ENCODE measurements at regions not wholly inside any gene's neighbourhood (a gene's known extent, or its start where the extent isn't known, plus 50 kb on each side); places are given as distances from the start of the nearest gene placed in this dataset.

DNA sequence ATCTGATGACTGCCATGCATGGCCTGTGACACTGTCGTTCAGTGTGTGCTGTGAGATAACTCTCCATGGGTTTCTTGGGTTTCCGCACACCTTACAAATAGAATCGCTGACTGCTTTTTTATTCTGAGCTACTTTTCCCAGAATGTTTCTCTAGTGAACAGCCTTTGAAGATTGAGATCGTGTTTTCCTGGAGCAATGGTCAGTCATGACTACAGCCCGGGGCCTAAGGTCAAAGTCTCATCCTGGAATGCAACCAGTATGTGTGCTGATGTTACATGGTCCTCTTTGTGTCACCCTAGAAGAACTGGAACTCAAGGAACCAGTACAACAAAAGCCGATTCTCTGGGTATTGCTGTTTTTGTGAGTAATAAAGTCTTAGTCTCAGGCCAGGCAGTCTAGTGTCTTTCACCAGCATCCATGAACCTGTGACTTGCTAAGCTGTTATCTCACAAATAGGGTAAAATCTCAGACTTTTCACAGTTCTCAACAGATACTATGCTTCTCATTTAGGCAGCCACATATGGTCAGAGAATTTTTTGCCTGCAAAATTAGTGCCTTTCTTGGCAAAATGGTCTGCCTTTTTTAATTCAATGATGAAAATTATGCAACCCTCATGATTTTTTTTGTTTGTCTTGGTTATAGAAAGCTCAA is 124.9 kb upstream of the PIEZO2 start:
- Histone ChIP-seq H3K4me3 (no peak overlapping the region), H3K27ac (no peak overlapping the region), H3K27me3 (no peaks in the 10 kb centered on the region), H3K4me1 (replicated peaks in 1 of 2) (no peaks in the 10 kb centered on the region), H3K36me3 (replicated peaks in 1 of 2) (no peaks in the 10 kb centered on the region), H3K9me3 (replicated peaks in 1 of 3) (no peaks in the 10 kb centered on the region)
- TF ChIP-seq, protein P1, sequence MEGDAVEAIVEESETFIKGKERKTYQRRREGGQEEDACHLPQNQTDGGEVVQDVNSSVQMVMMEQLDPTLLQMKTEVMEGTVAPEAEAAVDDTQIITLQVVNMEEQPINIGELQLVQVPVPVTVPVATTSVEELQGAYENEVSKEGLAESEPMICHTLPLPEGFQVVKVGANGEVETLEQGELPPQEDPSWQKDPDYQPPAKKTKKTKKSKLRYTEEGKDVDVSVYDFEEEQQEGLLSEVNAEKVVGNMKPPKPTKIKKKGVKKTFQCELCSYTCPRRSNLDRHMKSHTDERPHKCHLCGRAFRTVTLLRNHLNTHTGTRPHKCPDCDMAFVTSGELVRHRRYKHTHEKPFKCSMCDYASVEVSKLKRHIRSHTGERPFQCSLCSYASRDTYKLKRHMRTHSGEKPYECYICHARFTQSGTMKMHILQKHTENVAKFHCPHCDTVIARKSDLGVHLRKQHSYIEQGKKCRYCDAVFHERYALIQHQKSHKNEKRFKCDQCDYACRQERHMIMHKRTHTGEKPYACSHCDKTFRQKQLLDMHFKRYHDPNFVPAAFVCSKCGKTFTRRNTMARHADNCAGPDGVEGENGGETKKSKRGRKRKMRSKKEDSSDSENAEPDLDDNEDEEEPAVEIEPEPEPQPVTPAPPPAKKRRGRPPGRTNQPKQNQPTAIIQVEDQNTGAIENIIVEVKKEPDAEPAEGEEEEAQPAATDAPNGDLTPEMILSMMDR (IDR thresholded peaks at IDR 0.05): no peak
- TF ChIP-seq POLR2A (IDR thresholded peaks at IDR 0.05): no peak
- intact Hi-C loops (cut with DNase I): no loop called here
- 80 to 90% (median 83%) methylated on average over 6 of the region's 6 CpGs for WGBS, 4 donors
- DNase-seq: no peak

DNA sequence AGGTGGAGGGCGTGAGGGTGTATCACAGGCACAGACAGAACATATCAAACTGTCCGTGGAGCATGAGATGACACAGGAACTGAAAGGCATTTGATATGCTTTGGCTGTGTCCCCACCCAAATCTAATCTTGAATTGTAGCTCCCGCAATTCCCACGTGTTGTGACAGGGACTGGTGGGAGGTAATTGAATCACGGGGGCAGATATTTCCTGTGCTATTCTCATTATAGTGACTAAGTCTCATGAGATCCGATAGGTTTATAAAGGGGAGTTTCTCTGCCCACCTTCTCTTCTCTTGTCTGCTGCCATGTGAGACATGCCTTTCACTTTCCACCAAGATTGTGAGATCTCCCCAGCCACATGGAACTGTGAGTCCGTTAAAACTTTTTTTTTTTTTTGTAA is 123.1 kb upstream of the PIEZO2 start:
- Histone ChIP-seq H3K36me3 (replicated peaks in 1 of 2) (no peaks in the 10 kb centered on the region), H3K27me3 (no peaks in the 10 kb centered on the region), H3K27ac (no peak overlapping the region), H3K9me3 (replicated peaks in 1 of 3) (no peaks in the 10 kb centered on the region), H3K4me3 (no peak overlapping the region), H3K4me1 (replicated peaks in 1 of 2) (no peaks in the 10 kb centered on the region)
- TF ChIP-seq, protein P1 (IDR thresholded peaks at IDR 0.05): no peak
- no peak for TF ChIP-seq POLR2A (IDR thresholded peaks at IDR 0.05)
- no peak for DNase-seq
- WGBS, 4 donors: 62 to 68% (median 64%) methylated on average over 7 of the region's 7 CpGs
- intact Hi-C loops (cut with DNase I): no loop called here

- H3K27ac ChIP-seq: no peak overlapping the region
- no peaks in the 10 kb centered on the region for H3K36me3 ChIP-seq (replicated peaks in 1 of 2)
- no peak for TF ChIP-seq POLR2A (IDR thresholded peaks at IDR 0.05)
- TF ChIP-seq, protein P1 (IDR thresholded peaks at IDR 0.05): no peak
- DNase-seq: no peak
- no peaks in the 10 kb centered on the region for H3K4me1 ChIP-seq (replicated peaks in 1 of 2)
- intact Hi-C loops (cut with DNase I): no loop called here
- H3K9me3 ChIP-seq (replicated peaks in 1 of 3): no peaks in the 10 kb centered on the region
- H3K4me3 ChIP-seq: no peak overlapping the region
- no peaks in the 10 kb centered on the region for H3K27me3 ChIP-seq
- 43 to 68% (median 45%) methylated on average over 3 of the region's 3 CpGs for whole genome bisulfite sequencing, 4 donors
Measured at GRCh38 chr18:11271954-11272353, 122.6 kb upstream of the PIEZO2 start.

DNA sequence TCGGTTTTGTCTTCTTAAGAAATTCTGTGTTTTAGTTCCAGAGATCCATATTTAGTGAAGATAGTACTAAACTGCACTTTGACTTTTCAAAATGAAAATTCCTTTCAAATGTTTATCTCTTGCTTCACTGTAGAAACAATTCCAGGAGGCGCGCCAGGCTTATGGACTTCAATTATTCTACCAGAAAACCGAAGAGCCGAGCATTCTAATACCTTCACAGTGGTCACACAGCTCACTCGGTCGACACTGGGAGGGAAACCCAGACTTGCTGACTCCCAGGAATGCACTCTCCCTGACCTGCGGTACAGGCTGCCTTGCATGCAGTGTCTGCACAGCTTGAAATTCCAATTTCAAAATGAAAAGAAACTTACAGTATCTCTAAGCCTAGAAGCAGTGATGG is 119.9 kb upstream of the PIEZO2 start:
- intact Hi-C loops (cut with DNase I): no loop called here
- Histone ChIP-seq H3K4me3 (no peak overlapping the region), H3K27me3 (no peaks in the 10 kb centered on the region), H3K36me3 (replicated peaks in 1 of 2) (no peaks in the 10 kb centered on the region), H3K4me1 (replicated peaks in 1 of 2) (no peaks in the 10 kb centered on the region), H3K27ac (no peak overlapping the region), H3K9me3 (replicated peaks in 1 of 3) (no peaks in the 10 kb centered on the region)
- peak in 2 of 7 donors; percentile 1 to 27 for DNase-seq
- WGBS, 4 donors: 54 to 62% (median 57%) methylated on average over 8 of the region's 8 CpGs
- TF ChIP-seq POLR2A (IDR thresholded peaks at IDR 0.05): no peak

- no peaks in the 10 kb centered on the region for H3K36me3 ChIP-seq (replicated peaks in 1 of 2)
- intact Hi-C loops (cut with DNase I): no loop called here
- H3K27me3 ChIP-seq: no peaks in the 10 kb centered on the region
- peak in 2 of 7 donors; percentile 11 to 18 for DNase-seq
- H3K9me3 ChIP-seq (replicated peaks in 1 of 3): no peaks in the 10 kb centered on the region
- H3K27ac ChIP-seq: no peak overlapping the region
- H3K4me1 ChIP-seq (replicated peaks in 1 of 2): no peaks in the 10 kb centered on the region
- TF ChIP-seq POLR2A (IDR thresholded peaks at IDR 0.05): no peak
- TF ChIP-seq, protein P1 (IDR thresholded peaks at IDR 0.05): no peak
- no peak overlapping the region for H3K4me3 ChIP-seq
- 41 to 50% (median 45%) methylated on average over 9 of the region's 9 CpGs for WGBS, 4 donors
Measured at GRCh38 chr18:11268741-11269233, 119.4 kb upstream of the PIEZO2 start.
